Astrocyte of the hippocampus (primary cell): ENCODE measurements at regions not wholly inside any gene's neighbourhood (a gene's known extent, or its start where the extent isn't known, plus 50 kb on each side); places are given as distances from the start of the nearest gene placed in this dataset.
A peak's percentile ranks its signal among the peaks of the same experiment; 100 is the strongest.
"Not testable (repeated sequence)": the region's sequence is repeated elsewhere in the genome, so short reads cannot be mapped to it uniquely, and the experiment has no call there.

Experiments used
- DNase-seq: peaks from one replicate; pipeline ENCODE4 v3.0.0; 2011; ENCODE audit warnings: low read depth, low spot score

DNA sequence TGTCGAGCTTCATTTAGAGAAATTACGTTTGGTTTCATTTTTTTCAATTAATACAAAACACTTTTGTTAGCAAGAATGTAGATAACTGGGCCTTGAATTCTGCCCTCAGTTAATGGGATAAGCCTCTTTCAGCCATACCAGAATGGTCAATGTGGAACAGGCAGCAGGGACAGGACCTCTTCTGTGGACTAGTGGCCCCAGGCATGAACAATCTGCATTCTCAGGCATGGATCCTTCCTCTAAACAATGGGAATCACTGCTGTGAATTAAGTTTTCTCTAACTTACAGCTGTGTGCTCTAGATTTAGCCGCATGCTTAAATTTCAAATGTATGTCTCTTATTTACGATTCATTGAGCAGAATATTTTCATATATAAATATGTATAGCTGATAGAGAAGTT is 237.7 kb upstream of the PRKCQ start:
- DNase-seq, result no peak

DNA sequence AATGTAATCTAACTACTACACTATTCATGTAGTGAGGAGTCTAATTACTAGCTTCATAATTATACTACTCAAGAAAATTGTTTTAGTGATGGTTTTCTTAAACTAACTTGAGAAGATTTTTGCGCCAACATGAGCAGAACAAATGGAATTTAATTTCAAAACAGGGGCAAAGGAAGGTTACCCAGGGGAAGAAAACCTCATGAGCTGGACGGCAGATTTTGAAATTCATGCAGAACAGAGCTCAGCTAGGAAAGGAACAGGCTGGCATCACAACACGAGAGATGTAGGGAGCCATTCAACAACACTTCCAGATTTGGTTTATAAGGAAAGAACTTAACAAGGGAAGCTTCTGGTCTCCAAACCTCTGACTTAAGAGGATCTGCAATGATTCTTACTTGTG is 235.3 kb upstream of the PRKCQ start:
- DNase-seq, result no peak

DNA sequence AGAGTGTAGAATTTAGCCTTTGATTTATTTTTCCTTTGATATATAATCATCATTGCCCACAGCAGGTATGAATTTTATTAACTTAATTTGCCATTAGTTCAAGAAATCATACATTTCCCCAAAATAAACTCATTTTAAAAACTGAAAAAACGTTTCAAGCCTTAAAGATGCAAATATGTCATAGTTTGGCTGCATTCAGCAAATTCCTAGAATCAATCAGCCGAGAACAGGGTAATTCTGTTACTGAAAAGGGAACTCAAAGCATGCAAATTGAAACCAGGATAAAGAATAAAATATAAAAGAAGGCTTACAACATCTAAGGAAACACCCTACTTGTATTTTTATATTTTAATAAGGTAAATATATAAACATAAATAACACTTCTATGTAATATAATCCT is 233.8 kb upstream of the PRKCQ start:
- peak; percentile 50 for DNase-seq

DNA sequence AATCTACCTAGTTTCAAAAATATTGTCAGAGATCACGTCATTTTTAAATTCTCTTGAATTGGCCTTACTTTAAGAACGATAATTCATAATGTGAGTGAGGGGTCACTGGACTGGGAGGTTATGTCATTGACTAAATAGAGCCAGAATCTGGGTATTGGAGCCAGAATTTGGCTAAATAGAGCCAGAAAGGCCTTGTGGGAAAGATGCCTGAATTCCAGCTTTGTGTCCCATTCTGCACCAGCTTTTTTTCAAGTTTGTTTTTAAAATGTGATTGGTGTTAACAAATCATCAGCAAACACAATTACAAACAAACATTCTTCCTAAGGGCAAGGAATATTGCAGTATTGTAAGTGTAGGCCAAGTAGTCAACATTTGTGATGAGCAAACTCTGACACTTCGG is 233.2 kb upstream of the PRKCQ start:
- DNase-seq, result peak; percentile 56

DNA sequence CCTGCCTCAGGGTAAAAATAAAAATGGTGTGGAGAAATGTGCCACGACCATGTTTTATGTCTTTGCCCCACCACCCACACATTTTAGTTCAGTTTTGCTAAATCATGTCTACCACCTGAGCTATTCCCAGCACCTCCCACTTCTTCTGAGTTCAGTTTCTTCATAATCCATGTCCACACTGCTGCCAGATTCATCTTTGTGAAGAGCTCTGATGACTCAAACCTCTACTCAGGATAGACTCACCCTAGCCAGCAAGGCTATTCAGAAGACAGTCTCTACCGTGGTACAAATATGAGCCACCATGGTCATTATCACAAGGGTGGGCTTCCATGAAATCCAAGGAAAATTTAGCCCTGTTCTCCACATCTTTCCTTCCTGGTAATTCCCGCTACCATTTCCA is 231.1 kb upstream of the PRKCQ start:
- no peak for DNase-seq

DNA sequence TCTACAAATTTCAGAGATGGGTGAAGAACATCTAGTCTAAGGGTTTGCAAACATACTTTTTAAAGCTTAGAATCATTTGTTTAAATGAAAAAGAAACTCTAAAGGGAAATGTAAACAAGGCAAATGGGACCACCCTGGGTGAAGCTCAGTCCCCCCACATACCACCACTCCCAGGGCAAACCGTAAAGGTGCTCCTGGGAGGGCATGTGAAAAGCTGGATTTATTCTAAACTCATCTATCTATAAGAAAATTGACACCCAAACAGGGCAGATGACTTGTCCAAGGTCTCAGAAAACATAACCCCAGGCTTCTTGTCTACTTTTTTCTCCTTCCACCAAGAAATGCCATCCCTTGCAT is 223.3 kb upstream of the PRKCQ start:
- DNase-seq, result no peak

DNA sequence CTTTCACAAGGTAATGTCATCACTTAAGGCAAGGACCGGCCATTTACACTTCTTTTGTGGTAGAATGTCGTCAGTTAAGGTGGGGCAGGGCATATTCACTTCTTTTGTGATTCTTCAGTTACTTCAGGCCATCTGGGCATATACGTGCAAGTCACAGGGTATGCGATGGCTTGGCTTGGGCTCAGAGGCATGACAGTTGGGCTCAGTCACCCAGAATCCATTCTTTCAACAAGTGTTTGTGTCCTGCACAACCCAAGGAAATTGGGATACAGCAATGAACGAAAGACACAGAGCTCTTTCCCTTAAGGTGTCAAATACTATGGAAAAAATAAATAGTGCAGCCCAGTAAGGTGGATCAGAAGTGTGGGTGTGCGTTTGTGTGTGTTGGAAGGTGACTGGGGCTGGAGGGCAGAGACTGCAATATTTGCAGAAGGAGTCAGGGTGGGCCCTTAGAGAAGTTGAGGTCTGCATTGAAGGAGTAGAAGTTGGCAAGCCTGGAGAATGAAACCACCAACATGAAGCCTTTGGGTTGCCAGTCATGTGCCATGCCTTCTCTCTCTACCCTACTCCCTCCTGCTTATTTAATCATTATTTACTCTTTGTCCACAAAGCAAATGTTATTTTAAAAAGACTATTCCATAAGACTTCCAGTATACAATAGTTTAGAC is 222.8 kb upstream of the PRKCQ start:
- DNase-seq, result no peak

DNA sequence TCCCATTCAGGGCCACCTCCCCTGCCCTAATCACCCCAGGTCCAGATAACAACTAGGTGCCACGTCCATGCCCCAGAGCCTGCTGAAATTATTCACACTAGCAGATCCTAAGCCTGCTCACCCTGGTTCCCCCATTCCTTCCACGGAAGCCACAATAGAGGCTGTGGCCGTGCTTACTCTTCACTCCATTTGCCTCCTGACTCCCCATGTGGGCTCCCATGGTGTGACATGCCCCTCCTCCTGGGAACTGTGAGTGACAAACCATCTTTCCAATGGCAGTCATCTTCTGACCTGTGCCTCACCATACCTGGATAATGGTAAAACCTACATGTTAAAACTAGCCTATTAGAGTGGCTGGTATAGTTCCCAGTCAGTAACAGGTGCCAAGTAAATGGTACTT is 216.2 kb upstream of the PRKCQ start:
- no peak for DNase-seq

DNA sequence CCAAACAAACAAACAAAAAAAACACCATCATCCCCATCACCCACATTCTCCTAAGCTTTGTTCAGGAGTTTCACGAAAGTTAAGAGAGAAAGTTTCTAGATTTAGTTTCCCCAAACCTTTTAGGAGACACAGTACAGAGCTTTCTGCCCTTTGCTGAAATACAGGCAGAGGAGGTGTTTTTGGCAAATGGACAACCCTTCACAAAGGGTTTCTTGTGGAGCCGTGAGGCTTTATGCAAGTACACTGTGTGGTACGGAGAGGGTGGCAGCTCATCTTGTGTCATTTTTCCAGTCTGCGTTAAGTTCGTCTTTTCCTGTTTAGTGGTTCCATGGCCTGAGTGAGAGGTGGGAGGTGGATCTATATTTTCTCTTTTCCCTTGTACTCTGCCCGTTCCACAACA is 215.5 kb upstream of the PRKCQ start:
- DNase-seq, result no peak

DNA sequence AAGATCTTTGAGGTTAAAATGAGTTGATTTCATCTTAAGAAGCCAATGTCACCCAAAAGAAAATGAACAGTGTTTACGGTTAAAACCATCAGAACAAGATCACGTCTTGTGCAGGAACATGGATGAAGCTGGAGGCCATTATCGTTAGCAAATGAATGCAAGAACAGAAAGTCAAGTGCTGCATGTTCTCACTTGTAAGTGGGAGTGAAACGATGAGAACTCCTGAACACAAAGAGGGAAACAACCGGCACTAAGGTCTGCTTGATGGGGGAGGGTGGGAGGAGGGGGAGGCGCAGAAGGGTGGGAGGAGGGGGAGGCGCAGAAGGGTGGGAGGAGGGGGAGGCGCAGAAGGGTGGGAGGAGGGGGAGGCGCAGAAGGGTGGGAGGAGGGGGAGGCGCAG is 214.8 kb upstream of the PRKCQ start:
- not testable (repeated sequence) for DNase-seq

DNA sequence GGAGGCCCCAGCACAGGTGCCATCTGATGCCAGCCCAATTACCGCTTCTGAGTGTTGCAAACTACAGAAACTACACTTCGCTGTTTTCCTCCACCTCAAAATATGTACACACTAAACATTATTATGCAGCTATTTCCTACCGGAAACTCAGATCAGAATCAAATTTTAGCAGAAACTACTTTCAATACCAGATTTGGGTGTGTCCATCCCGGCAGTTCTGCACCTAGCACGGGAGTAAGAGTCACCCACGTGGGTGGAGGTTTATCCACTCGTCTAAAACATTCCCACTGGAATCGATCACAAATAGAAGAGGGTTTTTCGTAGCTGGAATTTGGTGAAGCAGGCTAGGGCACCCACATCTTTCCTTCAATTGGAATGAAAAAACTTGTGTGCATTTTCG is 214.4 kb upstream of the PRKCQ start:
- no peak for DNase-seq

DNA sequence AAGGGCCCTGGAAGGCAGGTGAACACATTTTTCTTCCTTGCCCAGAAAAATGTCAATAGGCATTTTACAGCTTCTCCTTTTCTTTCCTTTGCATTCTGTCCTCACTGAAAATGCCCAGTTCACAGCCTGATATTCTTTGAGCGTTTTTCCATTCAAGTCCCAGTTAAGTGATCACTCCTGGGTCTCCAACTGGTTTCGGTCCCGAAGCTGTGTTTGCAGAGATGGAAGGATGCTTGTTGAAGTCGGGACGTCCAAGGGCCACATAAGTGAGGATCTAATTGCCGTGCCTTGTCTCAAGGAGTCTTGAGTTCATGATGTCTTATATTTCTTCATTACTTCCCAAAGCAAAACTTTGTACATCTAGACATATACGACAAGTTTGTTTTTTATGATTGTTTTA is 208.7 kb upstream of the PRKCQ start:
- no peak for DNase-seq

DNA sequence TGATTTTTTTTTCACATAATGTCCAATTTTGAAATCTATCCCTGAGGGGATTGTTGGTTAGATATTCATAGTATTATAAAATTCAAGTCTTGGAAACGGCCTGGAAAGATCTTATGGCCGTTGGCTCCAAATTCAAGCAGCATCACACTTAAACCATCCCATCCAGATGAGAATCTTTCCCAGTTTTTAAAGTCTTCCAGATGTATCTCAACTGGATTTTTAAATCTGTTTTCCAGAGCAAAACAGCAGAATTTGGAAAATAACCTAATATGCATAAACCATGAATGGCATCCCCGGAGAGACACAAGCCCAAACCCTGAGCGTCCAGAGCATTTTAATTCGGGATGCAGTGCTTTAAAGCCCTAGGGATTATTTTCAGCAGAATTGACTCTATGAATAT is 208.2 kb upstream of the PRKCQ start:
- DNase-seq, result no peak

DNA sequence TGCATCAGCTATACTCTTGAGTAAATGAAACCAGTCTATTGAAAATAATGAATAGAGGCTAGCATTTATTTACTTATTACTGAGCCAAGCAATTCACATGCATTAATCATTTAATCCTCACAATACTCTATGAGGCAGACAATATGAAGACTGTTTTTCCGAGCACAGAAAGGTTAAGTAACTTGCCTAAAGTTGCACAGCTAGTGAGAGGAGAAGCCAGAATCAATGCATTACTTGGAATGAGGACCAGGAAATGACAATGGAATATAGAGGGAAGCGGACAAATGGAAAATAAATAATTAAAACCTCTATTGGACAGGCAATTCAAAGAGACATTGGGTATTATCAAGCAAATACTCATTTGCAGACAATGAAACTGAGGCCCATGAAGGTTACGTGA is 207.6 kb upstream of the PRKCQ start:
- DNase-seq, result no peak

DNA sequence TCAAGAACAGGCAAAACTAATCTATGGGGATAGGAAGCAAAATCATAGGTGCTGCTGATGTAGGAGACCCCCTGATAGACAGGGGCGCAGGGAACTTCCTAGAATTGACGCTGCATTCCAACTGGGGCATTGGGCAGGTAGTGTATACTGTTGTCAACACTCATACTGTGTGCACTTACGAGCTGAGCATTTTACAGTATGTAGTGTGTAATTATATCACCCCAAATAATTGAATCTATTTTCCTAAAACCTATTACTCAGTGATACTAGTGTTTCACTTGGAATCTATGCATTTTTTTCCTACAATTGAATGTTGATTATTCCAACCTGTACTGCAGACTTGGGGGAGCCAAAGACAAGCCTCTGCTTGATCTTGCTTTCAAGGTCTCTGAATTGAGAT is 207.0 kb upstream of the PRKCQ start:
- DNase-seq, result no peak

DNA sequence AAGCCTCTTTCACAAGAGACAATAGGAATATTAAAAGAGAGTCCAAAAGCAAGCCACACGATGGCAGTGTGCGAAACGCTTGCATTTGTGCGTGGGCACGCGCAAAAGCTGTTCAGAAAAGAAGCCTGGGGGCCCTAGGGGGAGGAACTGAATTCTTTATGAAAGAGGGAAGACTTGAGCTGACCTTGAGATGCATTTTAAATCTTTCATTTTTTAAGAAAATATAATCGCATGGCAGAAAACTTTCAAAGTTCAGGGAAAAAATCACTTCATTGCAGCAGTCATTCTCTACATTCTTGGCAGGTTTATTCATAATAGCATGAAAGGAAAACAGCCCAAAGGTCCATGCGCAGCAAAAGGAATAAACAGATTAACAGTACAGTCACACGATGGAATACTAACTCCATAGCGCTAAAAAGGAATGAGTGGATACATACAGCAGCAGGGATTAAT is 206.5 kb upstream of the PRKCQ start:
- peak; percentile 80 for DNase-seq

DNA sequence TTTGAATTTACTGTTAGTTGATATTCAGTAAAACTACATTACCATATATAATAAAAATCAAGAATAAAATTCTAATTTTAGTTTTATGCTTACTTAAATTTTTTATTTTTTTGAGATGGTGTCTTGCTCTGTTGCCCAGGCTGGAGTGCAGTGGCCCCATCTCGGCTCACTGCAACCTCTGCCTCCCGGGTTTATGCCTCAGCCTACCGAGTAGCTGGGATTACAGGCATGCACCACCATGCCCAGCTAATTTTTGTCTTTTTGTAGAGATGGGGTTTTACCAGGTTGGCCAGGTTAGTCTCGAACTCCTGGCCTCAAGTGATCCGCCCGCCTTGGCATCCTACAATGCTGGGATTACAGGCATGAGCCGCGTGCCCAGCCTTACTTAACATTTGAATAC is 204.4 kb upstream of the PRKCQ start:
- not testable (repeated sequence) for DNase-seq

DNA sequence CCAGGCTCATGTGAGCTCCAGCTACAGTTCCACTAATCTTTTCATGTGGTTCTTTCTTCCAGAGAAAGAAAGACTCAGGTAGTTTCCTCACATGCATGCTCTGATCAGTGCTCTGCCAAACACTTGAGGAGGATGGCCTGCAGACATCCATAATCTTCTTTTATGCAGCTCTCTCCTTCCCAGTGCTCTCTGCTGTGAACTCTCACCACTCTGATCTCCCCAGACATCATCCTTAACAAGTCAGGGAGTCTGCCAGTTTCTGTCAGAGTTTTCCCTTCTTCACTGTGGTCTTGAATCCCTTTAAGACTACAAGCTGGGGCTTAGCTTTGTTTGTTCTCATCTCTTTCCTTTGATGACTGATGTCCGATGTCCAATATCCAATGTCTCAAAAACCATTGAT is 203.4 kb upstream of the PRKCQ start:
- DNase-seq, result no peak

DNA sequence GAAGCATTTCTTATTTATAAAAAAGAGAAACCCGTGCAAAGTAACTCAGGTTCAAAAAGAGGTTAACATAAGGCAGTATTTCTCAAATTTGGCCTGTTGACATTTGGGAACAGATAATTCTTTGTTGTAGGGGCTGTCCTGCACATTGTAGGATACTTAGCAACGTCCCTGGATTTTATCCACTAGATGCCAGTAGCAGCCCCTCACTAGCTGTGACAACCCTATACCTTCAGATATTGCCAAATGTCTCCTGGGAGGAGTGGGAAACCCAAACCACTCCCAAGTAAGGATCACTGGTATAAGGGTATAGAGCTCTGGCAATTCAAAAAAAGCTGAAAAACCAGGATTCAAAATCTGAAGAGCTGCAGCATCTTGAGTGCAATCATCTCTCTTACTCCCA is 202.3 kb upstream of the PRKCQ start:
- DNase-seq, result no peak

DNA sequence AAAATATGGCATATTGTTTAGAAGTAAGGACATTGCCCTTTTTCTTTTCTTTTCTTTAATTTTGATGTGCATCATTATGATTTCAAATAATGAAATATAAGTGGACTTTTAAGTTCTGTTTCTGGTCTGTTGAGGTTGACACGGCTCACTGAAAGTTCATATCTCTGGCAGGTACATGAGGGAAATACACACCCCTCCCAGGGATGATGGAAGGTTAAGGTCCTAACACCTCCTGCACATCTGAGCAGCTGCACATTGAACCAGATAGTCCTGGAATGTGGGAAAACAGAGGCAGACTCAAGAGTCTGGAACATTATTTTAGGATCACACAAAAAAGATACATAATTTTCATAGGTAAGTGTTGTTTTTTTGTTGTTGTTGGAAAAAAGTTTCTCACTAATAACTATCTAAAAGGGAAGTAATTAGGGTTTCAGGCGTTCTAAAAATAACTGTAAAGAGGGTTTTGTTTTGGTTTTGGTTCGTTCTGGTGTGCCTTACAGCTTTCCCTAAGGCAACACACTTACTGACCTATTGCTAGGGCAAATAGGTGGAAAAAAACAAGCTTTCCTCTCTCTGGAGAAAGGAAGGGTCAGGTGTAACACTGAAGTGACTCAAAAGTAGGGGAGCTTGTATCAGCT is 201.2 kb upstream of the PRKCQ start:
- no peak for DNase-seq

DNA sequence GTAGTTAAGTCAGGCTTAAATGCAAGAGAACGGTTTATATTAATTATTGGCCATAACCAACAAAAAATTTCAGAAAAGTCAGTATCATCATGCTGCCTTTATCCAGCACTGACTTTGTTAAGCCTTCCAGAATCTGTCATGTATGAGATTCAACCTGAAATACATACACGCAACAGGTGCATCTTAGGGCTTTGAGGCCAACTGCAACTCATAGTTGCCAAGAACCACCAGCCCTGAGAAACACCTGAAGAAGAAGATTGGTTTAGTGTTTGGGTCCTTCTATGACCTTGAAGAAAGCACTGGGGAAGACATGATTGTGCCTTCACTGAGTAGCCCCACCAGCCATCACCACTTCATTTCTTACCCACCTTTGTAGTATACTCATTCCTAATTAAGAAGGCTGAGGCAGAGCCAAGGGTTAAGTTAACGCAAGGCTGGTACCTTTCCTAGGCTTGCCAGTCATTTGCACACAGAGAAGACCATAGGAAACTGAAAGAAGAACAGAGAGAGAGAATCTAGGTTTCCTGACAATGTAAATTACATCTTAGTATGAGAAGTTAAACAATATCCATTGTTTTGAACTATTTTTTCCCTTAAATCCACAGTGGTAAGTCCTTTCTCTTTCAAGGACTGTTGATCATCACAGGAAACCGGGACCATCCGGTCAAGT is 200.1 kb upstream of the PRKCQ start:
- DNase-seq, result no peak

DNA sequence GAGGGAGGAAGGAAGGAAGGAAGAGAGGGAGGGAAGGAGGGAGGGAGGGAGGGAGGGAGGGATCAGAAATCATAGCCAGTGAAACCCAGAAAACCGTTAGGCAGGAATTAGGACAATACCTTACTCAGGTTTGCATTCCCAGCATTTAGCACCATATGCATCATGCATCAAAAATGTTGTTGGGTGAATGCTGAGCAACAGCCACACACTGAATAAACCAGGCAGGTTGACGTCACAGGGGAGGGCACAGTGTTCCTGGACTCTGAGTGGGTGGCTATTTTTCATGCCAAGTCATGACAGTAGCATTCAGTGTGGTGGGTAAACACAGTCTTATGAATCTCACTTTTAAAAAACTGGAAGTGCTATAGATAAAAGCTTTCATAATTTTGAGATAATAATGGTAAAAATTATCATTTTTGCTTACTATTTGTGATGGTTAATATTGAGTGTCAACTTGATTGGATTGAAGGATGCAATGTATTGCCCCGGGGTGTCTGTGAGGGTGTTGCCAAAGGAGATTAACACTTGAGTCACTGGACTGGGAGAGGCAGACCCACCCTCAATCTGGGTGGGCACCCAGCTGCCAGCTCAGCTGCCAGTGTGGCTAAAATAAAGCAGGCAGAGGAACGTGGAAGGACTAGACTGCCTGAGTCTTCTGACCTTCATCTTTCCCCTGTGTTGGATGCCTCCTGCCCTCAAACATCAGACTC is 199.1 kb upstream of the PRKCQ start:
- peak; percentile 98 for DNase-seq

DNA sequence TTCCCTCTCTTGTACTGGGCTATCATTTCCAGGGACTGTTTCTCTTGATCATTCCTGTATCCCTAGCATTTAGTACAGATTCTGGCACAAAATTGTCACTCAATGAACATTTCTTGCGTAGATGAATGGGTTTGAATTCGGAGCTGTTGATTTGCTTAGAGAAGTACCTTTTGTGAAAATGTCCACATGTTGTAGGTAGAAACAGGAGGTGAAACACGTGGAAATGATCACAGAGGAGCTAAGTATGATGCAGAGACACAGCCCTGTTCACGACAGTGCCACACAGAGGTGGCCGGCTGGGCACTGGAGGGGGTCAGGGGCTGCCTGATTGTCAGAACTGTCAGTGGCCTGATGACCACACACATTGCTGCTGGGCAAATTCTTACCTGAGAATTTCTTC is 196.1 kb upstream of the PRKCQ start:
- DNase-seq, result no peak
